Fibroblast of the conjunctiva (primary cell): ENCODE measurements at regions not wholly inside any gene's neighbourhood (a gene's known extent, or its start where the extent isn't known, plus 50 kb on each side); places are given as distances from the start of the nearest gene placed in this dataset.
"Not testable (repeated sequence)": the region's sequence is repeated elsewhere in the genome, so short reads cannot be mapped to it uniquely, and the experiment has no call there.

ENCODE experiments used
- DNase-seq: peaks from one replicate; pipeline ENCODE4 v3.0.0-alpha.2; 2010; ENCODE audit warnings: low read depth

- no peak for DNase-seq
Observed at GRCh38 chr2:2663401-2664036, 332.4 kb upstream of the MYT1L start.

GRCh38 chr2:2662847-2663356 is 331.8 kb upstream of the MYT1L start:
- DNase-seq: no peak

GRCh38 chr2:2662037-2662846 is 331.2 kb upstream of the MYT1L start:
- DNase-seq: no peak

GRCh38 chr2:2660789-2661355 is 329.8 kb upstream of the MYT1L start:
- DNase-seq: no peak

- DNase-seq: no peak
Observed at GRCh38 chr2:2657121-2657962, 326.3 kb upstream of the MYT1L start.

GRCh38 chr2:2656115-2657011 is 325.3 kb upstream of the MYT1L start:
- no peak for DNase-seq

GRCh38 chr2:2655453-2656114 is 324.5 kb upstream of the MYT1L start:
- no peak for DNase-seq

GRCh38 chr2:2653231-2653630 is 322.2 kb upstream of the MYT1L start:
- DNase-seq: no peak

- no peak for DNase-seq
Observed at GRCh38 chr2:2650608-2651375, 319.7 kb upstream of the MYT1L start.

GRCh38 chr2:2649109-2650072 is 318.3 kb upstream of the MYT1L start:
- no peak for DNase-seq

GRCh38 chr2:2648094-2648493 is 317.0 kb upstream of the MYT1L start:
- no peak for DNase-seq

GRCh38 chr2:2647141-2647541 is 316.1 kb upstream of the MYT1L start:
- no peak for DNase-seq

- no peak for DNase-seq
Observed at GRCh38 chr2:2646433-2647051, 315.5 kb upstream of the MYT1L start.

- DNase-seq: no peak
Observed at GRCh38 chr2:2645162-2645855, 314.2 kb upstream of the MYT1L start.

- not testable (repeated sequence) for DNase-seq
Observed at GRCh38 chr2:2644751-2645150, 313.7 kb upstream of the MYT1L start.

GRCh38 chr2:2644040-2644439 is 313.0 kb upstream of the MYT1L start:
- no peak for DNase-seq
